SK-N-SH (cell line): ENCODE measurements at regions not wholly inside any gene's neighbourhood (a gene's known extent, or its start where the extent isn't known, plus 50 kb on each side); places are given as distances from the start of the nearest gene placed in this dataset.
"Not testable (repeated sequence)": the region's sequence is repeated elsewhere in the genome, so short reads cannot be mapped to it uniquely, and the experiment has no call there.

Experiments
- CTCF ChIA-PET: fragments of 300-600, 350-600 bp; formaldehyde crosslinking; extraction: SDS; loops from one replicate; lab custom pipeline; 2021; lab: Yijun Ruan, JAX
- POLR2A ChIA-PET: fragments of 350-600 bp; sonication (Branson Sonifier 250); formaldehyde crosslinking; extraction: SDS; loops from one replicate; lab custom pipeline; 2020; ENCODE audit warnings: antibody characterized with exemption, inconsistent platforms; lab: Yijun Ruan, JAX
- DNase-seq: peaks from one replicate; pipeline ENCODE4 v3.0.0; 2012
- H2AFZ ChIP-seq: fragments of 200-600 bp; sonication (generic); 2 replicates; pipeline ENCODE4 v1.8.1; 2016; ENCODE audit warnings: antibody characterized with exemption, mild to moderate bottlenecking, low read depth
- H3F3A ChIP-seq: fragments of 200-600 bp; sonication (generic); replicated peaks from 2 replicates; pipeline ENCODE3; 2016; ENCODE audit warnings: antibody characterized with exemption, mild to moderate bottlenecking; ENCODE audit not compliant: insufficient read depth
- H3K27ac ChIP-seq, 2 experiments: fragments of 200-500 bp in 1 of 2; fragments of 200-600 bp in 1 of 2; sonication (Bioruptor generic) in 1 of 2; sonication (generic), shearing (Covaris generic) in 1 of 2; 2 replicates each; pipeline versions ENCODE4 v1.5.1 to v1.6.1; 2014 to 2016; ENCODE audit warnings: low read depth in 2 of 2, inconsistent platforms in 1 of 2, low read length in 1 of 2, mild to moderate bottlenecking in 1 of 2, mixed read lengths in 1 of 2
- H3K27me3 ChIP-seq: fragments of 200-600 bp; sonication (generic), shearing (Covaris generic); 2 replicates; pipeline ENCODE4 v1.6.1; 2016; ENCODE audit warnings: mixed run types; ENCODE audit not compliant: insufficient read depth
- H3K36me3 ChIP-seq, 2 experiments: fragments of 200-500 bp in 1 of 2; fragments of 200-600 bp in 1 of 2; sonication (Bioruptor generic) in 1 of 2; sonication (generic) in 1 of 2; replicated peaks in 1 of 2; 2 replicates each; pipeline versions ENCODE3 to v1.5.1; 2014 to 2016; ENCODE audit warnings: low read length in 1 of 2, mild to moderate bottlenecking in 1 of 2; ENCODE audit not compliant: insufficient read depth in 2 of 2, control insufficient read depth in 1 of 2
- H3K4me1 ChIP-seq, 2 experiments: fragments of 200-500 bp in 1 of 2; fragments of 200-600 bp in 1 of 2; sonication (Bioruptor generic) in 1 of 2; sonication (generic), shearing (Covaris generic) in 1 of 2; 2 replicates each; pipeline versions ENCODE4 v1.5.1 to v1.6.1; 2014 to 2016; ENCODE audit warnings: low read depth in 1 of 2, low read length in 1 of 2, mixed run types in 1 of 2; ENCODE audit not compliant: insufficient read depth in 2 of 2, control insufficient read depth in 1 of 2
- H3K4me2 ChIP-seq: fragments of 200-600 bp; sonication (generic), shearing (Covaris generic); 2 replicates; pipeline ENCODE4 v1.6.1; 2017; ENCODE audit warnings: mixed run types
- H3K4me3 ChIP-seq, 2 experiments: fragments of 200-500 bp in 1 of 2; fragments of 200-600 bp in 1 of 2; sonication (Bioruptor generic) in 1 of 2; sonication (generic), shearing (Covaris generic) in 1 of 2; 2 replicates each; pipeline versions ENCODE4 v1.5.1 to v1.8.1; 2014 to 2016; ENCODE audit warnings: low read depth in 2 of 2, inconsistent platforms in 1 of 2, low read length in 1 of 2, mild to moderate bottlenecking in 1 of 2, mixed read lengths in 1 of 2, moderate library complexity in 1 of 2
- H3K79me2 ChIP-seq: fragments of 200-600 bp; sonication (generic); 2 replicates; pipeline ENCODE4 v1.8.1; 2017; ENCODE audit warnings: mild to moderate bottlenecking; ENCODE audit not compliant: insufficient read depth
- H3K9ac ChIP-seq: fragments of 200-600 bp; sonication (generic); 2 replicates; pipeline ENCODE4 v1.6.1; 2017; ENCODE audit warnings: mixed run types
- H3K9me2 ChIP-seq: fragments of 200-600 bp; sonication (generic); 2 replicates; pipeline ENCODE4 v1.6.1; 2017; ENCODE audit warnings: mixed run types
- H3K9me3 ChIP-seq: fragments of 200-600 bp; sonication (generic); 2 replicates; pipeline ENCODE4 v1.6.1; 2017; ENCODE audit warnings: mixed run types, mild to moderate bottlenecking, moderate library complexity
- H4K20me1 ChIP-seq: fragments of 200-600 bp; sonication (generic); 2 replicates; pipeline ENCODE4 v1.6.1; 2017; ENCODE audit warnings: mild to moderate bottlenecking, mixed run types; ENCODE audit not compliant: insufficient read depth
- CHD2 ChIP-seq: fragments of 150-350 bp; IDR thresholded peaks from 2 replicates; pipeline ENCODE4 v1.6.1; 2018; ENCODE audit warnings: low read length; ENCODE audit not compliant: partially characterized antibody
- GATA2 ChIP-seq: sonication (generic); formaldehyde crosslinking; IDR thresholded peaks from 2 replicates; pipeline ENCODE4 v1.5.0; 2020; ENCODE audit warnings: mild to moderate bottlenecking, missing genetic modification reagents
- IRF3 ChIP-seq: fragments of 150-350 bp; IDR thresholded peaks from 2 replicates; pipeline ENCODE4 v1.6.1; 2016; ENCODE audit warnings: mild to moderate bottlenecking, low read depth, low read length
- MAX ChIP-seq: IDR thresholded peaks from 2 replicates; pipeline ENCODE4 v1.4.0; 2012; ENCODE audit warnings: low read depth
- MEF2A ChIP-seq: IDR thresholded peaks from 2 replicates; pipeline ENCODE4 v1.4.0; 2012; ENCODE audit warnings: low read depth, borderline replicate concordance
- NRF1 ChIP-seq: IDR thresholded peaks from 2 replicates; pipeline ENCODE4 v1.6.1; 2012; ENCODE audit warnings: low read depth, mild to moderate bottlenecking, low read length
- POLR2AphosphoS5 ChIP-seq: IDR thresholded peaks from 2 replicates; pipeline ENCODE4 v1.6.1; 2012; ENCODE audit warnings: low read depth, low read length
- RAD21 ChIP-seq: IDR thresholded peaks from 2 replicates; pipeline ENCODE4 v1.6.1; 2012; ENCODE audit warnings: mild to moderate bottlenecking, low read length
- RCOR1 ChIP-seq: fragments of 150-350 bp; IDR thresholded peaks from 2 replicates; pipeline ENCODE4 v1.6.1; 2017; ENCODE audit warnings: antibody characterized with exemption, low read length
- RFX5 ChIP-seq: IDR thresholded peaks from 2 replicates; pipeline ENCODE4 v1.6.1; 2012; ENCODE audit warnings: mild to moderate bottlenecking, improper control_type of control experiment, low read length
- SMC3 ChIP-seq: IDR thresholded peaks from 2 replicates; pipeline ENCODE4 v1.6.1; 2012; ENCODE audit warnings: low read depth, low read length, improper control_type of control experiment
- TAF1 ChIP-seq: IDR thresholded peaks from 2 replicates; pipeline ENCODE4 v1.6.1; 2012; ENCODE audit warnings: low read depth, mild to moderate bottlenecking, low read length, moderate library complexity, borderline replicate concordance
- TCF12 ChIP-seq: IDR thresholded peaks from 2 replicates; pipeline ENCODE4 v1.4.0; 2012
- TEAD4 ChIP-seq: IDR thresholded peaks from 2 replicates; pipeline ENCODE4 v1.4.0; 2012; ENCODE audit warnings: mild to moderate bottlenecking, borderline replicate concordance; ENCODE audit not compliant: insufficient read depth
- YY1 ChIP-seq: IDR thresholded peaks from 2 replicates; pipeline ENCODE4 v1.4.0; 2012; ENCODE audit warnings: low read depth, mild to moderate bottlenecking
- WGBS: methylation state at CpG from one replicate; pipeline ENCODE4 v1.1.6; 2017; ENCODE audit warnings: low lambda C conversion rate; 5-methylcytosine and 5-hydroxymethylcytosine counted together
- TF ChIP-seq, protein P1 (sequence below): IDR thresholded peaks from 2 replicates; pipeline ENCODE4; 2012
- TF ChIP-seq, protein P2 (sequence below): IDR thresholded peaks from 2 replicates; pipeline ENCODE4 v1.6.1; 2012; ENCODE audit warnings: mild to moderate bottlenecking, low read depth, low read length, moderate library complexity

- POLR2A ChIA-PET = no interaction called here
- WGBS = 2% methylated on average over 2 of the region's 2 CpGs
Measured at GRCh38 chr21:18744840-18745239, 341.3 kb upstream of the TMPRSS15 start.

GRCh38 chr21:18752894-18753293, 349.3 kb upstream of the TMPRSS15 start:
- H3K9me3 ChIP-seq, H3K4me3 ChIP-seq, H3F3A ChIP-seq, H2AFZ ChIP-seq, H3K79me2 ChIP-seq, H4K20me1 ChIP-seq, H3K4me2 ChIP-seq, H3K9me2 ChIP-seq, H3K27ac ChIP-seq, POLR2A ChIA-PET, H3K4me1 ChIP-seq, CTCF ChIA-PET, H3K27me3 ChIP-seq, DNase-seq, H3K9ac ChIP-seq, H3K36me3 ChIP-seq: not testable (repeated sequence)
- WGBS = 43% methylated on average over 13 of the region's 15 CpGs

More at GRCh38 chr21:18744840-18745239, 341.3 kb upstream of the TMPRSS15 start:
- no peak for DNase-seq
- no peak overlapping the region for H3K27ac ChIP-seq
- H3K9me2 ChIP-seq = no peaks in the 10 kb centered on the region
- no peaks in the 10 kb centered on the region for H3K4me1 ChIP-seq
- H3K79me2 ChIP-seq = no peaks in the 10 kb centered on the region
- TF ChIP-seq YY1 (no peak), RAD21 (no peak), NRF1 (no peak), TEAD4 (no peak), MAX (no peak), TAF1 (no peak), RCOR1 (no peak), IRF3 (no peak), GATA2 (CRISPR knock-in tag) (no peak), TCF12 (no peak), POLR2AphosphoS5 (no peak), SMC3 (no peak), MEF2A (no peak), CHD2 (no peak), RFX5 (no peak)
- TF ChIP-seq, protein P1, sequence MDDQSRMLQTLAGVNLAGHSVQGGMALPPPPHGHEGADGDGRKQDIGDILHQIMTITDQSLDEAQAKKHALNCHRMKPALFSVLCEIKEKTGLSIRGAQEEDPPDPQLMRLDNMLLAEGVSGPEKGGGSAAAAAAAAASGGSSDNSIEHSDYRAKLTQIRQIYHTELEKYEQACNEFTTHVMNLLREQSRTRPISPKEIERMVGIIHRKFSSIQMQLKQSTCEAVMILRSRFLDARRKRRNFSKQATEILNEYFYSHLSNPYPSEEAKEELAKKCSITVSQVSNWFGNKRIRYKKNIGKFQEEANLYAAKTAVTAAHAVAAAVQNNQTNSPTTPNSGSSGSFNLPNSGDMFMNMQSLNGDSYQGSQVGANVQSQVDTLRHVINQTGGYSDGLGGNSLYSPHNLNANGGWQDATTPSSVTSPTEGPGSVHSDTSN = no peak
- TF ChIP-seq, protein P2, sequence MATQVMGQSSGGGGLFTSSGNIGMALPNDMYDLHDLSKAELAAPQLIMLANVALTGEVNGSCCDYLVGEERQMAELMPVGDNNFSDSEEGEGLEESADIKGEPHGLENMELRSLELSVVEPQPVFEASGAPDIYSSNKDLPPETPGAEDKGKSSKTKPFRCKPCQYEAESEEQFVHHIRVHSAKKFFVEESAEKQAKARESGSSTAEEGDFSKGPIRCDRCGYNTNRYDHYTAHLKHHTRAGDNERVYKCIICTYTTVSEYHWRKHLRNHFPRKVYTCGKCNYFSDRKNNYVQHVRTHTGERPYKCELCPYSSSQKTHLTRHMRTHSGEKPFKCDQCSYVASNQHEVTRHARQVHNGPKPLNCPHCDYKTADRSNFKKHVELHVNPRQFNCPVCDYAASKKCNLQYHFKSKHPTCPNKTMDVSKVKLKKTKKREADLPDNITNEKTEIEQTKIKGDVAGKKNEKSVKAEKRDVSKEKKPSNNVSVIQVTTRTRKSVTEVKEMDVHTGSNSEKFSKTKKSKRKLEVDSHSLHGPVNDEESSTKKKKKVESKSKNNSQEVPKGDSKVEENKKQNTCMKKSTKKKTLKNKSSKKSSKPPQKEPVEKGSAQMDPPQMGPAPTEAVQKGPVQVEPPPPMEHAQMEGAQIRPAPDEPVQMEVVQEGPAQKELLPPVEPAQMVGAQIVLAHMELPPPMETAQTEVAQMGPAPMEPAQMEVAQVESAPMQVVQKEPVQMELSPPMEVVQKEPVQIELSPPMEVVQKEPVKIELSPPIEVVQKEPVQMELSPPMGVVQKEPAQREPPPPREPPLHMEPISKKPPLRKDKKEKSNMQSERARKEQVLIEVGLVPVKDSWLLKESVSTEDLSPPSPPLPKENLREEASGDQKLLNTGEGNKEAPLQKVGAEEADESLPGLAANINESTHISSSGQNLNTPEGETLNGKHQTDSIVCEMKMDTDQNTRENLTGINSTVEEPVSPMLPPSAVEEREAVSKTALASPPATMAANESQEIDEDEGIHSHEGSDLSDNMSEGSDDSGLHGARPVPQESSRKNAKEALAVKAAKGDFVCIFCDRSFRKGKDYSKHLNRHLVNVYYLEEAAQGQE = no peak
- H3K4me2 ChIP-seq = no peak overlapping the region
- H2AFZ ChIP-seq = no peak overlapping the region
- no peaks in the 10 kb centered on the region for H3K9me3 ChIP-seq
- no peaks in the 10 kb centered on the region for H3K36me3 ChIP-seq
- CTCF ChIA-PET = no interaction called here
- H3K4me3 ChIP-seq = no peak overlapping the region
- no peaks in the 10 kb centered on the region for H4K20me1 ChIP-seq
- H3K27me3 ChIP-seq = no peaks in the 10 kb centered on the region
- no peaks in the 10 kb centered on the region for H3F3A ChIP-seq
- H3K9ac ChIP-seq = no peak overlapping the region

DNA sequence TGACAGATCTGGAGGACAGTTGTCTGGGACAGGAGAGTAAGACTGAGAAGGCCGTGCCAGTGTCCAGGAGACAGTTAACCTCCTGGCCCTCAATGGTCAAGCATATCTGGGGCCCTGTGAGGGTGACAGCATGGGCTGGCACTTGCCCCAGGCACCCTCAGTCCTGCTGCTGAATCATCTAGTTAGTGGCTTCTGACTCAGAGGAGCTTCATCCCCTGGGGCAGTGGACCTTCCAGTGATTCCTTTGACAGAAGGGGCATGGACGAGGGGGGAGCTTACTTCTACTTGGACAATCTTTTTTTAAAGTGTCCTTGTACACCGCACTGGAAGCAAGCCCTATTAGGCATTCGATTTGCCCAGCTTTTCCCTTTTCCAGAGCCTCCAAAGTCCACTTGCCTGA, 352.7 kb upstream of the TMPRSS15 start:
- H3K9me3 ChIP-seq, H3K4me3 ChIP-seq, H4K20me1 ChIP-seq, H3K4me1 ChIP-seq, H3K27ac ChIP-seq, H3K4me2 ChIP-seq, H3K9ac ChIP-seq, H3K79me2 ChIP-seq, H3K9me2 ChIP-seq, H3K36me3 ChIP-seq, POLR2A ChIA-PET, H3K27me3 ChIP-seq, DNase-seq, H3F3A ChIP-seq, H2AFZ ChIP-seq: not testable (repeated sequence)
- CTCF ChIA-PET = interaction anchor here (0.6 kb wide), 1 partner anchor 18 kb away, joined by 3 read pairs; no protein-coding TSS in a partner anchor
- WGBS = 11% methylated on average over 3 of the region's 4 CpGs
